ENCODE measurements at regions not wholly inside any gene's neighbourhood (a gene's known extent, or its start where the extent isn't known, plus 50 kb on each side); places are given as distances from the start of the nearest gene placed in this dataset.

DNA sequence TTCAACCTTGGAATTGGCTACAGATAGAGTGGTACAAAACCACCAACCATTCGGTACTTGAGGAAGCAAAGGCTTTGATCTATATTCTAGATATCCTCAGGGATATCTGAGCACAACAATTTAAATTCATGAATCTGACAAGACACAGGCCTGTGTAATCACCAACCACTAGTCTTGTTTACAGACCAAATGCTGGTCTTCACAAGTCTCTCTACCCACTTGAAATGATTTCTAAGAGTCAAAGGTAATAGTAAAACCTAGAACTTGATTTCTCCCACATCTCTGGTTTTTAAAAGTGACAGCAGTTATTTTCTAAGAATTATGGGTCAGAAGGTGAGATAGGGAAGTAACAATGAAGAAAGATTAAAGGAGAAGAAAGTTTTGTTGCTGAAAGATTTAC is 613.7 kb upstream of the ACVR2A start:
- TF ChIP-seq, protein P1, sequence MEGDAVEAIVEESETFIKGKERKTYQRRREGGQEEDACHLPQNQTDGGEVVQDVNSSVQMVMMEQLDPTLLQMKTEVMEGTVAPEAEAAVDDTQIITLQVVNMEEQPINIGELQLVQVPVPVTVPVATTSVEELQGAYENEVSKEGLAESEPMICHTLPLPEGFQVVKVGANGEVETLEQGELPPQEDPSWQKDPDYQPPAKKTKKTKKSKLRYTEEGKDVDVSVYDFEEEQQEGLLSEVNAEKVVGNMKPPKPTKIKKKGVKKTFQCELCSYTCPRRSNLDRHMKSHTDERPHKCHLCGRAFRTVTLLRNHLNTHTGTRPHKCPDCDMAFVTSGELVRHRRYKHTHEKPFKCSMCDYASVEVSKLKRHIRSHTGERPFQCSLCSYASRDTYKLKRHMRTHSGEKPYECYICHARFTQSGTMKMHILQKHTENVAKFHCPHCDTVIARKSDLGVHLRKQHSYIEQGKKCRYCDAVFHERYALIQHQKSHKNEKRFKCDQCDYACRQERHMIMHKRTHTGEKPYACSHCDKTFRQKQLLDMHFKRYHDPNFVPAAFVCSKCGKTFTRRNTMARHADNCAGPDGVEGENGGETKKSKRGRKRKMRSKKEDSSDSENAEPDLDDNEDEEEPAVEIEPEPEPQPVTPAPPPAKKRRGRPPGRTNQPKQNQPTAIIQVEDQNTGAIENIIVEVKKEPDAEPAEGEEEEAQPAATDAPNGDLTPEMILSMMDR (IDR thresholded peaks at IDR 0.05), result no peak
- TF ChIP-seq EZH2 (IDR thresholded peaks at IDR 0.05; ENCODE audit: borderline replicate concordance, insufficient read depth, low read depth, low read length, poor library complexity, severe bottlenecking), result no peak
